ENCODE measurements at regions not wholly inside any gene's neighbourhood (a gene's known extent, or its start where the extent isn't known, plus 50 kb on each side); places are given as distances from the start of the nearest gene placed in this dataset.

GRCh38 chr15:62932436-62932835, 110.1 kb upstream of the TPM1 start:
- in situ Hi-C loops (cut with HindIII; ENCODE audit: low sequenced_read_pairs): no loop called here
- no peak overlapping the region for H3K4me3 ChIP-seq (ENCODE audit: low read depth, low read length)
- DNase-seq (ENCODE audit: low read depth, low spot score): peak; percentile 67
- TF ChIP-seq CTCF (IDR thresholded peaks at IDR 0.05; ENCODE audit: low read depth, low read length): no peak

- TF ChIP-seq CTCF (IDR thresholded peaks at IDR 0.05; ENCODE audit: low read depth, low read length): no peak
- in situ Hi-C loops (cut with HindIII; ENCODE audit: low sequenced_read_pairs): no loop called here
- H3K4me3 ChIP-seq (ENCODE audit: low read depth, low read length): no peak overlapping the region
- no peak for DNase-seq (ENCODE audit: low read depth, low spot score)
Observed at GRCh38 chr15:62933386-62933785, 109.2 kb upstream of the TPM1 start.

GRCh38 chr15:62934236-62934971, 108.1 kb upstream of the TPM1 start:
- no peak for TF ChIP-seq CTCF (IDR thresholded peaks at IDR 0.05; ENCODE audit: low read depth, low read length)
- in situ Hi-C loops (cut with HindIII; ENCODE audit: low sequenced_read_pairs): no loop called here
- H3K4me3 ChIP-seq (ENCODE audit: low read depth, low read length): no peak overlapping the region
- no peak for DNase-seq (ENCODE audit: low read depth, low spot score)

- DNase-seq (ENCODE audit: low read depth, low spot score): no peak
- in situ Hi-C loops (cut with HindIII; ENCODE audit: low sequenced_read_pairs): no loop called here
- TF ChIP-seq CTCF (IDR thresholded peaks at IDR 0.05; ENCODE audit: low read depth, low read length): no peak
- H3K4me3 ChIP-seq (ENCODE audit: low read depth, low read length): no peak overlapping the region
Observed at GRCh38 chr15:62935300-62936081, 107.1 kb upstream of the TPM1 start.

- TF ChIP-seq CTCF (IDR thresholded peaks at IDR 0.05; ENCODE audit: low read depth, low read length): no peak
- in situ Hi-C loops (cut with HindIII; ENCODE audit: low sequenced_read_pairs): no loop called here
- no peak overlapping the region for H3K4me3 ChIP-seq (ENCODE audit: low read depth, low read length)
- DNase-seq (ENCODE audit: low read depth, low spot score): no peak
Observed at GRCh38 chr15:62938825-62939224, 103.7 kb upstream of the TPM1 start.

- H3K4me3 ChIP-seq (ENCODE audit: low read depth, low read length): no peak overlapping the region
- in situ Hi-C loops (cut with HindIII; ENCODE audit: low sequenced_read_pairs): no loop called here
- DNase-seq (ENCODE audit: low read depth, low spot score): no peak
- TF ChIP-seq CTCF (IDR thresholded peaks at IDR 0.05; ENCODE audit: low read depth, low read length): no peak
Observed at GRCh38 chr15:62940093-62940754, 102.3 kb upstream of the TPM1 start.

Measured in astrocyte of the spinal cord (primary cell).